HG03095 (cell line): ENCODE measurements at regions not wholly inside any gene's neighbourhood (a gene's known extent, or its start where the extent isn't known, plus 50 kb on each side); places are given as distances from the start of the nearest gene placed in this dataset.
"Not testable (repeated sequence)": the region's sequence is repeated elsewhere in the genome, so short reads cannot be mapped to it uniquely, and the experiment has no call there.

Source experiments
- ATAC-seq: cut with Tn5 transposase; IDR thresholded peaks from one replicate; pipeline ENCODE4 v1.9.1; 2021; ENCODE audit warnings: moderate library complexity; ENCODE audit not compliant: unreplicated experiment

GRCh38 chr7:25069900-25070443 is 55.1 kb downstream of the CYCS start:
- ATAC-seq: no peak

GRCh38 chr7:25068502-25069213 is 56.4 kb downstream of the CYCS start:
- ATAC-seq: no peak

GRCh38 chr7:25067726-25068501 is 57.1 kb downstream of the CYCS start:
- ATAC-seq: no peak

- ATAC-seq: no peak
Observed at GRCh38 chr7:25066253-25066652, 58.8 kb downstream of the CYCS start.

- ATAC-seq: no peak
Observed at GRCh38 chr7:25062380-25062779, 62.7 kb downstream of the CYCS start.

- ATAC-seq: no peak
Observed at GRCh38 chr7:25060487-25061055, 64.5 kb downstream of the CYCS start.

- no peak for ATAC-seq
Observed at GRCh38 chr7:25059576-25059975, 65.5 kb downstream of the CYCS start.

- ATAC-seq: no peak
Observed at GRCh38 chr7:25056368-25056767, 68.7 kb downstream of the CYCS start.

- ATAC-seq: no peak
Observed at GRCh38 chr7:25055520-25056220, 69.4 kb downstream of the CYCS start.

GRCh38 chr7:25054819-25055519 is 70.1 kb downstream of the CYCS start:
- ATAC-seq: no peak

- ATAC-seq: no peak
Observed at GRCh38 chr7:25050223-25050622, 70.2 kb upstream of the OSBPL3 start.

- no peak for ATAC-seq
Observed at GRCh38 chr7:25048444-25048834, 68.5 kb upstream of the OSBPL3 start.

- not testable (repeated sequence) for ATAC-seq
Observed at GRCh38 chr7:25047571-25048443, 67.8 kb upstream of the OSBPL3 start.

- no peak for ATAC-seq
Observed at GRCh38 chr7:25037325-25037724, 57.3 kb upstream of the OSBPL3 start.

- ATAC-seq: no peak
Observed at GRCh38 chr7:25035274-25035673, 55.3 kb upstream of the OSBPL3 start.

GRCh38 chr7:25034136-25034535 is 54.2 kb upstream of the OSBPL3 start:
- no peak for ATAC-seq

- no peak for ATAC-seq
Observed at GRCh38 chr7:25032774-25033743, 53.1 kb upstream of the OSBPL3 start.

GRCh38 chr7:25031432-25031831 is 51.5 kb upstream of the OSBPL3 start:
- peak; percentile 29 for ATAC-seq
